SIG-M5 treated with dmso at 0.1 percent for 504 hours (cell line): ENCODE measurements at regions not wholly inside any gene's neighbourhood (a gene's known extent, or its start where the extent isn't known, plus 50 kb on each side); places are given as distances from the start of the nearest gene placed in this dataset.

ENCODE experiments used
- DNase-seq: peaks from one replicate; lab custom pipeline; 2025; ENCODE audit not compliant: unreplicated experiment; lab: John Stamatoyannopoulos, UW

GRCh38 chr6:91350146-91350908 is 763.5 kb upstream of the MAP3K7 start:
- DNase-seq = no peak

GRCh38 chr6:91341473-91341872 is 754.6 kb upstream of the MAP3K7 start:
- no peak for DNase-seq

- DNase-seq = no peak
These were observed 754.1 kb upstream of the MAP3K7 start for GRCh38 chr6:91340896-91341395.

GRCh38 chr6:91337967-91338366 is 751.1 kb upstream of the MAP3K7 start:
- no peak for DNase-seq

GRCh38 chr6:91330896-91331295 is 744.0 kb upstream of the MAP3K7 start:
- no peak for DNase-seq

- DNase-seq = no peak
These were observed 741.4 kb upstream of the MAP3K7 start for GRCh38 chr6:91328241-91328640.

GRCh38 chr6:91324711-91325110 is 737.8 kb upstream of the MAP3K7 start:
- no peak for DNase-seq

GRCh38 chr6:91317984-91318383 is 731.1 kb upstream of the MAP3K7 start:
- DNase-seq = no peak

- DNase-seq = no peak
These were observed 730.5 kb upstream of the MAP3K7 start for GRCh38 chr6:91317247-91317835.

GRCh38 chr6:91310178-91310577 is 723.3 kb upstream of the MAP3K7 start:
- DNase-seq = no peak

- no peak for DNase-seq
These were observed 718.9 kb upstream of the MAP3K7 start for GRCh38 chr6:91305755-91306154.

- DNase-seq = no peak
These were observed 717.6 kb upstream of the MAP3K7 start for GRCh38 chr6:91304521-91304920.

- DNase-seq = no peak
These were observed 716.5 kb upstream of the MAP3K7 start for GRCh38 chr6:91303326-91303725.

- no peak for DNase-seq
These were observed 712.9 kb upstream of the MAP3K7 start for GRCh38 chr6:91299544-91300491.

GRCh38 chr6:91298543-91299145 is 711.8 kb upstream of the MAP3K7 start:
- no peak for DNase-seq

- DNase-seq = no peak
These were observed 706.5 kb upstream of the MAP3K7 start for GRCh38 chr6:91293395-91293794.

- no peak for DNase-seq
These were observed 704.2 kb upstream of the MAP3K7 start for GRCh38 chr6:91291071-91291470.

- no peak for DNase-seq
These were observed 701.9 kb upstream of the MAP3K7 start for GRCh38 chr6:91288741-91289140.

GRCh38 chr6:91281901-91282300 is 695.0 kb upstream of the MAP3K7 start:
- no peak for DNase-seq

- no peak for DNase-seq
These were observed 693.6 kb upstream of the MAP3K7 start for GRCh38 chr6:91280494-91280830.
